WTC11 (cell line): ENCODE measurements at regions not wholly inside any gene's neighbourhood (a gene's known extent, or its start where the extent isn't known, plus 50 kb on each side); places are given as distances from the start of the nearest gene placed in this dataset.

Experiments used
- ATAC-seq: fragments of 200-7000 bp; cut with Tn5 transposase; 2 replicates; pipeline ENCODE4 v1.10.0; 2021; ENCODE audit warnings: mild to moderate bottlenecking, moderate library complexity
- CTCF ChIA-PET: fragments of 300-600 bp; sonication (Branson Sonifier 250); formaldehyde crosslinking; loops from one replicate; lab custom pipeline; 2021; ENCODE audit warnings: antibody characterized with exemption; lab: Charles Lee
- POLR2A ChIA-PET: fragments of 350-600 bp; sonication (Branson Sonifier 250); formaldehyde crosslinking; loops from one replicate; lab custom pipeline; 2021; ENCODE audit warnings: antibody characterized with exemption; lab: Charles Lee
- DNase-seq: peaks from one replicate; pipeline ENCODE4 v3.0.0; 2021; ENCODE audit warnings: low spot score
- H3K27ac Mint-ChIP-seq: 2 replicates; pipeline ENCODE4 v1.8.0; 2021; ENCODE audit warnings: mixed read lengths
- H3K27me3 Mint-ChIP-seq: 2 replicates; pipeline ENCODE4 v1.8.0; 2021; ENCODE audit warnings: low read depth, mild to moderate bottlenecking, moderate library complexity, mixed read lengths
- H3K36me3 Mint-ChIP-seq: 2 replicates; pipeline ENCODE4 v1.8.0; 2021; ENCODE audit warnings: mixed read lengths
- H3K4me1 Mint-ChIP-seq: 2 replicates; pipeline ENCODE4 v1.8.0; 2022; ENCODE audit warnings: mixed read lengths
- H3K4me3 Mint-ChIP-seq: 2 replicates; pipeline ENCODE4 v1.8.0; 2021; ENCODE audit warnings: mild to moderate bottlenecking, moderate library complexity, mixed read lengths
- H3K9me3 Mint-ChIP-seq: 2 replicates; pipeline ENCODE4 v1.8.0; 2021; ENCODE audit warnings: mixed read lengths
- CBFB ChIP-seq: sonication (generic); formaldehyde crosslinking; IDR thresholded peaks from 2 replicates; pipeline ENCODE4 v1.8.1; 2022; ENCODE audit warnings: mild to moderate bottlenecking, low read depth, missing genetic modification reagents
- ETV6 ChIP-seq: sonication (generic); formaldehyde crosslinking; IDR thresholded peaks from 2 replicates; pipeline ENCODE4 v1.8.1; 2022; ENCODE audit warnings: mild to moderate bottlenecking, missing genetic modification reagents
- HMGA2 ChIP-seq: fragments of 250-450 bp; sonication (Bioruptor Pico); IDR thresholded peaks from 2 replicates; pipeline ENCODE4 v1.4.0; 2021; ENCODE audit warnings: mild to moderate bottlenecking, moderate library complexity
- IRF1 ChIP-seq: sonication (generic); formaldehyde crosslinking; IDR thresholded peaks from 2 replicates; pipeline ENCODE4 v1.8.0; 2023; ENCODE audit warnings: missing genetic modification reagents
- NFATC4 ChIP-seq: fragments of 250-450 bp; sonication (Bioruptor Pico); IDR thresholded peaks from 2 replicates; pipeline ENCODE4 v1.9.0; 2021; ENCODE audit warnings: mild to moderate bottlenecking
- NR1H2 ChIP-seq: sonication (generic); formaldehyde crosslinking; IDR thresholded peaks from 2 replicates; pipeline ENCODE4 v1.9.0; 2021; ENCODE audit warnings: mild to moderate bottlenecking, moderate library complexity, missing genetic modification reagents
- NR2C2 ChIP-seq: sonication (generic); formaldehyde crosslinking; IDR thresholded peaks from 2 replicates; pipeline ENCODE4 v1.8.0; 2022; ENCODE audit warnings: mild to moderate bottlenecking, missing genetic modification reagents
- NR3C1 ChIP-seq: sonication (generic); formaldehyde crosslinking; conservative IDR thresholded peaks from 2 replicates; pipeline ENCODE4 v1.8.1; 2023; ENCODE audit warnings: low read depth, mild to moderate bottlenecking, missing genetic modification reagents
- PRRX2 ChIP-seq: fragments of 250-450 bp; sonication (Bioruptor Pico); IDR thresholded peaks from 2 replicates; pipeline ENCODE4 v1.8.0; 2021; ENCODE audit warnings: mild to moderate bottlenecking
- ZBTB43 ChIP-seq: sonication (generic); formaldehyde crosslinking; IDR thresholded peaks from 2 replicates; pipeline ENCODE4 v1.8.1; 2023; ENCODE audit warnings: mild to moderate bottlenecking, missing genetic modification reagents
- ZNF232 ChIP-seq: sonication (generic); formaldehyde crosslinking; IDR thresholded peaks from 2 replicates; pipeline ENCODE4 v1.8.0; 2022; ENCODE audit warnings: mild to moderate bottlenecking, missing genetic modification reagents
- ZSCAN18 ChIP-seq: fragments of 250-450 bp; sonication (Bioruptor Pico); IDR thresholded peaks from 2 replicates; pipeline ENCODE4 v2.1.2; 2022; ENCODE audit warnings: mild to moderate bottlenecking, moderate library complexity
- TF ChIP-seq, protein P1 (sequence below): fragments of 250-450 bp; sonication (Bioruptor Pico); IDR thresholded peaks from 2 replicates; pipeline ENCODE4 v1.9.0; 2021; ENCODE audit warnings: moderate library complexity, mild to moderate bottlenecking, inconsistent platforms, borderline replicate concordance
- TF ChIP-seq, protein P2 (sequence below): sonication (generic); formaldehyde crosslinking; IDR thresholded peaks from 2 replicates; pipeline ENCODE4 v1.8.1; 2023; ENCODE audit warnings: mild to moderate bottlenecking, missing genetic modification reagents, moderate library complexity
- TF ChIP-seq, protein P3 (sequence below): sonication (generic); formaldehyde crosslinking; IDR thresholded peaks from 2 replicates; pipeline ENCODE4 v1.8.0; 2022; ENCODE audit warnings: mild to moderate bottlenecking, missing genetic modification reagents
- TF ChIP-seq, protein P4 (sequence below): fragments of 200-600 bp; IDR thresholded peaks from 2 replicates; pipeline ENCODE4 v1.8.0; 2022; ENCODE audit warnings: antibody characterized with exemption

- no peak for TF ChIP-seq CBFB (CRISPR knock-in tag)
- TF ChIP-seq ZNF232 (CRISPR knock-in tag): no peak
- TF ChIP-seq IRF1 (CRISPR knock-in tag): no peak
- TF ChIP-seq ETV6 (CRISPR knock-in tag): no peak
- TF ChIP-seq NR1H2 (CRISPR knock-in tag): no peak
Observed at GRCh38 chr1:11391327-11391726, 87.6 kb upstream of the DISP3 start (continued).

DNA sequence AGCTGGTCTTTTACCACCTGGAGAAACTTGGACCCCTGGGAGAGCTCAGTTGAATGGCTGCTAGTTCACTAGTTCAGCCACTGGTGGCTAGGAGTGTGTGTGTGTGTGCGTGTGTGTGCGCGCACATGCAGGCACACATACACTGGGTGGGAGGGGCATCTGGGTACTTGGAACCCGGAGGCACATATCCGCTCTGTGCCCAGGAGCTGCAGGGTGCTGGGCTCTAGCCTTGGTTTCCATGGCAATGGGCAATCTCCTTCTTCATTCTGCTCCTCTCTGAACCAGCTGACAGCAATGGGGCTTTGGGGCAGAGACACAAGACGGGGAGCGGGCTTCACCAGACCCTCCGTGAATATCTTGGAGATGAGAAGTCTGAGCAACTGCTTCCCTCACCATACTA is 87.1 kb upstream of the DISP3 start:
- H3K36me3 Mint-ChIP-seq: no peaks in the 10 kb centered on the region
- ChIA-PET POLR2A (no interaction called here), CTCF (no interaction called here)
- no peak overlapping the region for H3K4me3 Mint-ChIP-seq
- ATAC-seq (no peak), DNase-seq (no peak)
- H3K9me3 Mint-ChIP-seq: no peaks in the 10 kb centered on the region
- H3K27ac Mint-ChIP-seq: no peak overlapping the region
- H3K27me3 Mint-ChIP-seq: no peaks in the 10 kb centered on the region; the same call in 1 of the 2 replicates
- peaks cover 16% of the 10 kb centered on the region for H3K4me1 Mint-ChIP-seq
- TF ChIP-seq PRRX2 (CRISPR knock-in tag) (no peak), NR2C2 (CRISPR knock-in tag) (no peak)

DNA sequence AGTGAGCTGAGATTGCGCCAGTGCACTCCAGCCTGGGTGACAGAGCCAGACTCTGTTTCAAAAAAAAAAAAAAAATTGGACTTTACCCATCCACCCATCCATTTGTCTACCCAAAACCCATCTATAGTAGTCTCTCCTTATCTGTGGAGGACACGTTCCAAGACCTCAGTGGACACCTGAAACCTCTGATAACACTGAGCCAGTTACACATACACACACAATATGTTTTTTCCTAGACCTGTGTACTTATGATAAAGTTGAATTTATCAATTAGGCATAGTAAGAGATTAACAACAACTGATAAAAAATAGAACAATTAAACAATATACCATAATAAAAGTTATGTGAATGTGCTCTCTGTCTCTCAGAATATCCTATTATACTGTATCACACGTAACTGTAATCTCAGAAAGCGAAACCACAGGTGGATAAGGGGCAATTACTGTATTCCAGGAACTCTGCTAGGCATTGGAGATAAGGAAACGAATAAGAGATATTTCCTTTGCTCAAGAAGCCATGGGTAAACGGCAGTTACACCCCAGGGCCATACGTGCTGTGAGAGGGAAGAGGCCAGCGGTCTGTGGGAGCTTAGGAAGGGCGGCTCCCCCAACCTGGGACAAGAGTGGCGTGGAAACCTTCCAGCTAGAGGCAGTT is 84.2 kb upstream of the DISP3 start:
- CTCF ChIA-PET: interaction anchor here (0.8 to 0.9 kb wide), 2 partner anchors 20 to 74 kb away, joined by 3 read pairs; no protein-coding TSS in a partner anchor

More for the DNA sequence above, 84.2 kb upstream of the DISP3 start:
- no peak overlapping the region for H3K27ac Mint-ChIP-seq
- H3K4me3 Mint-ChIP-seq: no peak overlapping the region
- DNase-seq (no peak), ATAC-seq (no peak)
- TF ChIP-seq IRF1 (CRISPR knock-in tag) (no peak), ZBTB43 (no peak), ZSCAN18 (no peak), HMGA2 (CRISPR knock-in tag) (no peak), NR3C1 (CRISPR knock-in tag) (no peak), NFATC4 (CRISPR knock-in tag) (no peak)
- TF ChIP-seq, protein P1, sequence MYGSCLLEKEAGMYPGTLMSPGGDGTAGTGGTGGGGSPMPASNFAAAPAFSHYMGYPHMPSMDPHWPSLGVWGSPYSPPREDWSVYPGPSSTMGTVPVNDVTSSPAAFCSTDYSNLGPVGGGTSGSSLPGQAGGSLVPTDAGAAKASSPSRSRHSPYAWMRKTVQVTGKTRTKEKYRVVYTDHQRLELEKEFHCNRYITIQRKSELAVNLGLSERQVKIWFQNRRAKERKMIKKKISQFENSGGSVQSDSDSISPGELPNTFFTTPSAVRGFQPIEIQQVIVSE: no peak
- TF ChIP-seq, protein P2, sequence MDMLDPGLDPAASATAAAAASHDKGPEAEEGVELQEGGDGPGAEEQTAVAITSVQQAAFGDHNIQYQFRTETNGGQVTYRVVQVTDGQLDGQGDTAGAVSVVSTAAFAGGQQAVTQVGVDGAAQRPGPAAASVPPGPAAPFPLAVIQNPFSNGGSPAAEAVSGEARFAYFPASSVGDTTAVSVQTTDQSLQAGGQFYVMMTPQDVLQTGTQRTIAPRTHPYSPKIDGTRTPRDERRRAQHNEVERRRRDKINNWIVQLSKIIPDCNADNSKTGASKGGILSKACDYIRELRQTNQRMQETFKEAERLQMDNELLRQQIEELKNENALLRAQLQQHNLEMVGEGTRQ (CRISPR knock-in tag): no peak
- TF ChIP-seq, protein P3, sequence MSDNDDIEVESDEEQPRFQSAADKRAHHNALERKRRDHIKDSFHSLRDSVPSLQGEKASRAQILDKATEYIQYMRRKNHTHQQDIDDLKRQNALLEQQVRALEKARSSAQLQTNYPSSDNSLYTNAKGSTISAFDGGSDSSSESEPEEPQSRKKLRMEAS (CRISPR knock-in tag): no peak
- TF ChIP-seq, protein P4, sequence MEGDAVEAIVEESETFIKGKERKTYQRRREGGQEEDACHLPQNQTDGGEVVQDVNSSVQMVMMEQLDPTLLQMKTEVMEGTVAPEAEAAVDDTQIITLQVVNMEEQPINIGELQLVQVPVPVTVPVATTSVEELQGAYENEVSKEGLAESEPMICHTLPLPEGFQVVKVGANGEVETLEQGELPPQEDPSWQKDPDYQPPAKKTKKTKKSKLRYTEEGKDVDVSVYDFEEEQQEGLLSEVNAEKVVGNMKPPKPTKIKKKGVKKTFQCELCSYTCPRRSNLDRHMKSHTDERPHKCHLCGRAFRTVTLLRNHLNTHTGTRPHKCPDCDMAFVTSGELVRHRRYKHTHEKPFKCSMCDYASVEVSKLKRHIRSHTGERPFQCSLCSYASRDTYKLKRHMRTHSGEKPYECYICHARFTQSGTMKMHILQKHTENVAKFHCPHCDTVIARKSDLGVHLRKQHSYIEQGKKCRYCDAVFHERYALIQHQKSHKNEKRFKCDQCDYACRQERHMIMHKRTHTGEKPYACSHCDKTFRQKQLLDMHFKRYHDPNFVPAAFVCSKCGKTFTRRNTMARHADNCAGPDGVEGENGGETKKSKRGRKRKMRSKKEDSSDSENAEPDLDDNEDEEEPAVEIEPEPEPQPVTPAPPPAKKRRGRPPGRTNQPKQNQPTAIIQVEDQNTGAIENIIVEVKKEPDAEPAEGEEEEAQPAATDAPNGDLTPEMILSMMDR: no peak
- no peaks in the 10 kb centered on the region for H3K36me3 Mint-ChIP-seq
- H3K4me1 Mint-ChIP-seq: peaks cover 11% of the 10 kb centered on the region
- H3K9me3 Mint-ChIP-seq: no peaks in the 10 kb centered on the region
- no peaks in the 10 kb centered on the region; the same call in 1 of the 2 replicates for H3K27me3 Mint-ChIP-seq
- POLR2A ChIA-PET: interaction anchor here (1.1 kb wide), 1 partner anchor 19 kb away, joined by 3 read pairs; no protein-coding TSS in a partner anchor
